Prostate gland (tissue), 2 donors: ENCODE measurements at regions not wholly inside any gene's neighbourhood (a gene's known extent, or its start where the extent isn't known, plus 50 kb on each side); places are given as distances from the start of the nearest gene placed in this dataset.

Experiments
- CTCF ChIP-seq, 4 experiments: fragments of 200-600 bp in 2 of 4; fragments of 450-650 bp in 2 of 4; sonication (generic) in 2 of 4; IDR thresholded peaks; 1 replicate in 3 of 4; 2 replicates in 1 of 4; pipeline ENCODE4 v1.5.1; 2016 to 2019; ENCODE audit warnings: antibody characterized with exemption in 4 of 4, mild to moderate bottlenecking in 2 of 4, moderate library complexity in 2 of 4
- POLR2A ChIP-seq: fragments of 450-650 bp; IDR thresholded peaks from one replicate; pipeline ENCODE4 v1.6.1; 2016; ENCODE audit warnings: antibody characterized with exemption, mild to moderate bottlenecking

- TF ChIP-seq CTCF (IDR thresholded peaks at IDR 0.05) (no peak), POLR2A (no peak)
These were observed 302.2 kb upstream of the PODXL start for GRCh38 chr7:131858611-131859010.
